H1 (cell line): ENCODE measurements at regions not wholly inside any gene's neighbourhood (a gene's known extent, or its start where the extent isn't known, plus 50 kb on each side); places are given as distances from the start of the nearest gene placed in this dataset.

ENCODE experiments used
- TF ChIP-seq, protein P1 (sequence below): fragments of 300-600 bp; sonication (generic); IDR thresholded peaks from 2 replicates; pipeline ENCODE4 v1.7.1; 2012; ENCODE audit warnings: low read length, moderate library complexity, mild to moderate bottlenecking, inconsistent platforms; ENCODE audit not compliant: insufficient replicate concordance

DNA sequence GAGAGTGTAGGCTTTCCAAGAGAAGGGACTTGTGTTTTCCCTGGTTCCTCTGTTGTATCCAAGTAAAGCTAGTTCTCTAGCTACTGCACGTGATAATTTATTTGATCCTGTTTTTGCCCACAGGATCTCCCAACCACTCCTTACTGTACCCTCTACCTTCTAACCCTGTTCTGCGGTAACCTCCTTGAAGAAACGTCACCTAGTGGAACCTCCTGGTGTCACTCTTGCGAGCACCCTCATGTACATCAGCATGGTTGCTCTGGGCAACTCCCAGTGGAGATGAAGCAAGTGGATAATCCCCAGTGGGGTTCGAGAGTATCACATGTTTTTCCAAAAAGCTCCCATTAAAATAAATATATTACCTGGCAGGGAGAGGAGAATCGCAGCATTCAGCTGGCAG is 108.9 kb upstream of the CLMP start (continued):
- TF ChIP-seq, protein P1, sequence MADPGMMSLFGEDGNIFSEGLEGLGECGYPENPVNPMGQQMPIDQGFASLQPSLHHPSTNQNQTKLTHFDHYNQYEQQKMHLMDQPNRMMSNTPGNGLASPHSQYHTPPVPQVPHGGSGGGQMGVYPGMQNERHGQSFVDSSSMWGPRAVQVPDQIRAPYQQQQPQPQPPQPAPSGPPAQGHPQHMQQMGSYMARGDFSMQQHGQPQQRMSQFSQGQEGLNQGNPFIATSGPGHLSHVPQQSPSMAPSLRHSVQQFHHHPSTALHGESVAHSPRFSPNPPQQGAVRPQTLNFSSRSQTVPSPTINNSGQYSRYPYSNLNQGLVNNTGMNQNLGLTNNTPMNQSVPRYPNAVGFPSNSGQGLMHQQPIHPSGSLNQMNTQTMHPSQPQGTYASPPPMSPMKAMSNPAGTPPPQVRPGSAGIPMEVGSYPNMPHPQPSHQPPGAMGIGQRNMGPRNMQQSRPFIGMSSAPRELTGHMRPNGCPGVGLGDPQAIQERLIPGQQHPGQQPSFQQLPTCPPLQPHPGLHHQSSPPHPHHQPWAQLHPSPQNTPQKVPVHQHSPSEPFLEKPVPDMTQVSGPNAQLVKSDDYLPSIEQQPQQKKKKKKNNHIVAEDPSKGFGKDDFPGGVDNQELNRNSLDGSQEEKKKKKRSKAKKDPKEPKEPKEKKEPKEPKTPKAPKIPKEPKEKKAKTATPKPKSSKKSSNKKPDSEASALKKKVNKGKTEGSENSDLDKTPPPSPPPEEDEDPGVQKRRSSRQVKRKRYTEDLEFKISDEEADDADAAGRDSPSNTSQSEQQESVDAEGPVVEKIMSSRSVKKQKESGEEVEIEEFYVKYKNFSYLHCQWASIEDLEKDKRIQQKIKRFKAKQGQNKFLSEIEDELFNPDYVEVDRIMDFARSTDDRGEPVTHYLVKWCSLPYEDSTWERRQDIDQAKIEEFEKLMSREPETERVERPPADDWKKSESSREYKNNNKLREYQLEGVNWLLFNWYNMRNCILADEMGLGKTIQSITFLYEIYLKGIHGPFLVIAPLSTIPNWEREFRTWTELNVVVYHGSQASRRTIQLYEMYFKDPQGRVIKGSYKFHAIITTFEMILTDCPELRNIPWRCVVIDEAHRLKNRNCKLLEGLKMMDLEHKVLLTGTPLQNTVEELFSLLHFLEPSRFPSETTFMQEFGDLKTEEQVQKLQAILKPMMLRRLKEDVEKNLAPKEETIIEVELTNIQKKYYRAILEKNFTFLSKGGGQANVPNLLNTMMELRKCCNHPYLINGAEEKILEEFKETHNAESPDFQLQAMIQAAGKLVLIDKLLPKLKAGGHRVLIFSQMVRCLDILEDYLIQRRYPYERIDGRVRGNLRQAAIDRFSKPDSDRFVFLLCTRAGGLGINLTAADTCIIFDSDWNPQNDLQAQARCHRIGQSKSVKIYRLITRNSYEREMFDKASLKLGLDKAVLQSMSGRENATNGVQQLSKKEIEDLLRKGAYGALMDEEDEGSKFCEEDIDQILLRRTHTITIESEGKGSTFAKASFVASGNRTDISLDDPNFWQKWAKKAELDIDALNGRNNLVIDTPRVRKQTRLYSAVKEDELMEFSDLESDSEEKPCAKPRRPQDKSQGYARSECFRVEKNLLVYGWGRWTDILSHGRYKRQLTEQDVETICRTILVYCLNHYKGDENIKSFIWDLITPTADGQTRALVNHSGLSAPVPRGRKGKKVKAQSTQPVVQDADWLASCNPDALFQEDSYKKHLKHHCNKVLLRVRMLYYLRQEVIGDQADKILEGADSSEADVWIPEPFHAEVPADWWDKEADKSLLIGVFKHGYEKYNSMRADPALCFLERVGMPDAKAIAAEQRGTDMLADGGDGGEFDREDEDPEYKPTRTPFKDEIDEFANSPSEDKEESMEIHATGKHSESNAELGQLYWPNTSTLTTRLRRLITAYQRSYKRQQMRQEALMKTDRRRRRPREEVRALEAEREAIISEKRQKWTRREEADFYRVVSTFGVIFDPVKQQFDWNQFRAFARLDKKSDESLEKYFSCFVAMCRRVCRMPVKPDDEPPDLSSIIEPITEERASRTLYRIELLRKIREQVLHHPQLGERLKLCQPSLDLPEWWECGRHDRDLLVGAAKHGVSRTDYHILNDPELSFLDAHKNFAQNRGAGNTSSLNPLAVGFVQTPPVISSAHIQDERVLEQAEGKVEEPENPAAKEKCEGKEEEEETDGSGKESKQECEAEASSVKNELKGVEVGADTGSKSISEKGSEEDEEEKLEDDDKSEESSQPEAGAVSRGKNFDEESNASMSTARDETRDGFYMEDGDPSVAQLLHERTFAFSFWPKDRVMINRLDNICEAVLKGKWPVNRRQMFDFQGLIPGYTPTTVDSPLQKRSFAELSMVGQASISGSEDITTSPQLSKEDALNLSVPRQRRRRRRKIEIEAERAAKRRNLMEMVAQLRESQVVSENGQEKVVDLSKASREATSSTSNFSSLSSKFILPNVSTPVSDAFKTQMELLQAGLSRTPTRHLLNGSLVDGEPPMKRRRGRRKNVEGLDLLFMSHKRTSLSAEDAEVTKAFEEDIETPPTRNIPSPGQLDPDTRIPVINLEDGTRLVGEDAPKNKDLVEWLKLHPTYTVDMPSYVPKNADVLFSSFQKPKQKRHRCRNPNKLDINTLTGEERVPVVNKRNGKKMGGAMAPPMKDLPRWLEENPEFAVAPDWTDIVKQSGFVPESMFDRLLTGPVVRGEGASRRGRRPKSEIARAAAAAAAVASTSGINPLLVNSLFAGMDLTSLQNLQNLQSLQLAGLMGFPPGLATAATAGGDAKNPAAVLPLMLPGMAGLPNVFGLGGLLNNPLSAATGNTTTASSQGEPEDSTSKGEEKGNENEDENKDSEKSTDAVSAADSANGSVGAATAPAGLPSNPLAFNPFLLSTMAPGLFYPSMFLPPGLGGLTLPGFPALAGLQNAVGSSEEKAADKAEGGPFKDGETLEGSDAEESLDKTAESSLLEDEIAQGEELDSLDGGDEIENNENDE: no peak
